ENCODE measurements at regions not wholly inside any gene's neighbourhood (a gene's known extent, or its start where the extent isn't known, plus 50 kb on each side); places are given as distances from the start of the nearest gene placed in this dataset.
A peak's percentile ranks its signal among the peaks of the same experiment; 100 is the strongest.

DNA sequence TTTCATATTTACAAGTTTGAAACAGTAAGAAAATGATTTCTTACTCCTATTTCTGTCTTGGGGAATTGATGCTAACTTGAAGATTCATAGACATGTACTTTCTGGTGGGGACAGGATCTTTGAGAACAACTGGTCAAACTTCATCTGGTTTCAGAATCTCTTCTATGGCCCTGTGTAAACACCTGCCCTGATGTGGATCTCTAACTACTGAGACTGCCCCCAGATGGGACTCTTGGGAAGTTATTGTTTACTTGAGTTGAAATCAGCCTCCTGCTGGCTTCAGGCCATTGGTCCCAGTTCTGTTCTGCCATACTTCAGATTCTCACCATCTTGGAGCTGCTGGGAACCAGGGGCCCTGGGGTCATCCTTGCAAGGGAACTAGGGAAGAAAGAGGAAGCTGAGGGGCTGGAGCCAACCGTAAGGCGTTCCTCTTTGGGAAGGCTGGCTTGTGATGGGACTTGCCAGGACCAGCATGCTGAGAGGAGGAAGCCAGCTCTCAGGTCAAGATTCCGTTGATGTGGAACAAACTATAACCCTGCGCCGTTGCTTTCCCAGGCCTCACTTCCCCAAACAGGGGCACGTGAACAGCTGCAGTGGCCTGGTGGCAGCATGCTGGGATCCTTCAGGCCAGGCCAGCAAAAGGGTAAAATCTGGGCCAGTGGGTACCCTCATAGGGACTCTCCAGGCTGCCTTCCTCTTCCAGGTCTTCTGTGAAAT lies 135.5 kb upstream of the CXCR4 start:
- POLR2A ChIA-PET = interaction anchor here (0.5 to 8.0 kb wide), 20 partner anchors 9 to 1202 kb away, joined by 3 to 99 read pairs (median 6); no protein-coding TSS in a partner anchor
- no TSS peak for BruUV-seq (replicated peaks)
- H3K9me2 ChIP-seq (ENCODE audit: insufficient read depth, low read length) = no peaks in the 10 kb centered on the region
- H3K4me3 ChIP-seq (ENCODE audit: low read depth, low read length, poor library complexity, severe bottlenecking) = no peak overlapping the region
- H3K4me1 ChIP-seq (ENCODE audit: insufficient read depth, low read length, poor library complexity, severe bottlenecking) = peaks cover 76% of the 10 kb centered on the region
- TF ChIP-seq, protein P1, sequence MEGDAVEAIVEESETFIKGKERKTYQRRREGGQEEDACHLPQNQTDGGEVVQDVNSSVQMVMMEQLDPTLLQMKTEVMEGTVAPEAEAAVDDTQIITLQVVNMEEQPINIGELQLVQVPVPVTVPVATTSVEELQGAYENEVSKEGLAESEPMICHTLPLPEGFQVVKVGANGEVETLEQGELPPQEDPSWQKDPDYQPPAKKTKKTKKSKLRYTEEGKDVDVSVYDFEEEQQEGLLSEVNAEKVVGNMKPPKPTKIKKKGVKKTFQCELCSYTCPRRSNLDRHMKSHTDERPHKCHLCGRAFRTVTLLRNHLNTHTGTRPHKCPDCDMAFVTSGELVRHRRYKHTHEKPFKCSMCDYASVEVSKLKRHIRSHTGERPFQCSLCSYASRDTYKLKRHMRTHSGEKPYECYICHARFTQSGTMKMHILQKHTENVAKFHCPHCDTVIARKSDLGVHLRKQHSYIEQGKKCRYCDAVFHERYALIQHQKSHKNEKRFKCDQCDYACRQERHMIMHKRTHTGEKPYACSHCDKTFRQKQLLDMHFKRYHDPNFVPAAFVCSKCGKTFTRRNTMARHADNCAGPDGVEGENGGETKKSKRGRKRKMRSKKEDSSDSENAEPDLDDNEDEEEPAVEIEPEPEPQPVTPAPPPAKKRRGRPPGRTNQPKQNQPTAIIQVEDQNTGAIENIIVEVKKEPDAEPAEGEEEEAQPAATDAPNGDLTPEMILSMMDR (conservative IDR thresholded peaks at IDR 0.05; ENCODE audit: low read length) = peak; percentile 65
- TF ChIP-seq EZH2phosphoT487 (IDR thresholded peaks at IDR 0.05; ENCODE audit: borderline replicate concordance, low read depth, low read length) = no peak
- H4K20me1 ChIP-seq (ENCODE audit: insufficient read depth, low read length) = no peaks in the 10 kb centered on the region
- H3K36me3 ChIP-seq (ENCODE audit: insufficient read depth, low read length) = no peaks in the 10 kb centered on the region
- intact Hi-C loops (cut with micrococcal nuclease; ENCODE audit: unreplicated experiment) = loop anchor here (2.0 kb wide), 1 partner anchor 117 kb away; no protein-coding TSS in a partner anchor
- H3K79me2 ChIP-seq (ENCODE audit: insufficient read depth, low read depth, low read length) = no peaks in the 10 kb centered on the region
- peak; percentile 75 for DNase-seq (ENCODE audit: low spot score)
- CTCF ChIA-PET (ENCODE audit: unreplicated experiment) = interaction anchor here (0.8 to 4.0 kb wide), 4 partner anchors 10 to 128 kb away, joined by 3 to 20 read pairs (median 4); no protein-coding TSS in a partner anchor
- peak overlapping the region; percentile 55 for H3K4me2 ChIP-seq (ENCODE audit: low read length)
- H2AFZ ChIP-seq (ENCODE audit: low read length) = peak overlapping the region; percentile 74
- H3K27ac ChIP-seq (ENCODE audit: low read depth, low read length, poor library complexity, severe bottlenecking) = peak overlapping the region; percentile 79
- no peaks in the 10 kb centered on the region for H3K9me3 ChIP-seq (ENCODE audit: low read length)

DNA sequence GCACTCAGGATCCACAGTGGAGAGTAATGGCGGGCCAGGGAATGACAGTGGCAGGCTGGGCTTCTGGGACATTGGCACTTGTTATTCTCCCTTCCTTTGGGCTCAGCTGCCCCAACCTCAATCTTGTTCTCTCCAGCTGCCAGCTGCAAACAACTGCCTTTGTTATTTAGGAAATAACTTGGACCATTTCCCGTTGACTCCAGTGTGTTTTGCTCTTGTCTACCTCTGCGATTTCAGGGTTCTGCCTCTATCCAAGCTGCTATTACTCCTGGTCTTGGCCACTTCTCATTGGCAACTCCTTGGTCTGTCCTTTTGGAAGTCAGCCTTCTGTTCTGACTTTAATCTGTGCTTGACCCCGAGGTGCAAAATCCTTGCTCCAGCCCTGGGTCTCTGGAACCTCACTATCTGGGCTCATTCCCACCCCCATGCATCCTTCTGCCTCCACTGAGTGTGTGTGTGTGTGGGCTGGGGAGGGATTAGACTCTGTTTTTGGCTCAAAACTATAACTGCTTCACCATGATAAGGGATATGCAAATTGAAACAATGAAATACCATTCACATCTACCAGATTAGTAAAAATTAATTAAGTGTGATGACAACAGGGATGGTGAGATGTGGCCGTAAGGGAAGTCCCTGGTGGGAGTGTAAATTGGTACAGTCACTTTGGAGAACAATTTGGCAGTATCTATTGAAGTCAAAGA lies 134.1 kb upstream of the CXCR4 start:
- Histone ChIP-seq H2AFZ (ENCODE audit: low read length) (no peak overlapping the region; the same call in 1 of the 2 replicates), H3K9me2 (ENCODE audit: insufficient read depth, low read length) (no peaks in the 10 kb centered on the region), H3K9me3 (ENCODE audit: low read length) (no peaks in the 10 kb centered on the region), H3K4me2 (ENCODE audit: low read length) (no peak overlapping the region), H3K36me3 (ENCODE audit: insufficient read depth, low read length) (no peaks in the 10 kb centered on the region), H3K4me3 (ENCODE audit: low read depth, low read length, poor library complexity, severe bottlenecking) (no peak overlapping the region), H3K79me2 (ENCODE audit: insufficient read depth, low read depth, low read length) (no peaks in the 10 kb centered on the region), H3K27ac (ENCODE audit: low read depth, low read length, poor library complexity, severe bottlenecking) (no peak overlapping the region), H4K20me1 (ENCODE audit: insufficient read depth, low read length) (no peaks in the 10 kb centered on the region), H3K4me1 (ENCODE audit: insufficient read depth, low read length, poor library complexity, severe bottlenecking) (peaks cover 72% of the 10 kb centered on the region)
- DNase-seq (ENCODE audit: low spot score) = no peak
- CTCF ChIA-PET (ENCODE audit: unreplicated experiment) = no interaction called here
- POLR2A ChIA-PET = interaction anchor here (1.2 to 8.0 kb wide), 3 partner anchors 8 to 14 kb away, joined by 4 to 99 read pairs (median 44); no protein-coding TSS in a partner anchor
- TF ChIP-seq, protein P1 (conservative IDR thresholded peaks at IDR 0.05; ENCODE audit: low read length) = no peak
- TF ChIP-seq EZH2phosphoT487 (IDR thresholded peaks at IDR 0.05; ENCODE audit: borderline replicate concordance, low read depth, low read length) = no peak
- BruUV-seq (replicated peaks) = no TSS peak
- intact Hi-C loops (cut with micrococcal nuclease; ENCODE audit: unreplicated experiment) = no loop called here
